Neural progenitor cell (in vitro differentiated cells): ENCODE measurements at regions not wholly inside any gene's neighbourhood (a gene's known extent, or its start where the extent isn't known, plus 50 kb on each side); places are given as distances from the start of the nearest gene placed in this dataset.

Experiments used
- DNase-seq: peaks from one replicate; pipeline ENCODE4 v3.0.0-alpha.2; 2016; ENCODE audit warnings: low spot score
- H2AFZ ChIP-seq: fragments of 200-600 bp; sonication (generic); replicated peaks from 2 replicates; pipeline ENCODE4 v1.6.1; 2016; ENCODE audit warnings: antibody characterized with exemption
- H3F3A ChIP-seq: fragments of 200-600 bp; sonication (generic); 2 replicates; pipeline ENCODE4 v1.6.1; 2016; ENCODE audit warnings: antibody characterized with exemption, low read depth
- H3K27ac ChIP-seq: fragments of 200-600 bp; sonication (generic); 2 replicates; pipeline ENCODE4 v1.5.1; 2016; ENCODE audit warnings: mild to moderate bottlenecking
- H3K27me3 ChIP-seq: fragments of 200-600 bp; sonication (generic); 2 replicates; pipeline ENCODE4 v1.6.1; 2016; ENCODE audit warnings: mild to moderate bottlenecking, moderate library complexity
- H3K36me3 ChIP-seq: fragments of 200-600 bp; sonication (generic); 2 replicates; pipeline ENCODE4 v1.5.1; 2016
- H3K4me1 ChIP-seq: fragments of 200-600 bp; sonication (generic); 2 replicates; pipeline ENCODE4 v1.6.1; 2016; ENCODE audit warnings: mixed run types
- H3K4me2 ChIP-seq: fragments of 200-600 bp; sonication (generic); 2 replicates; pipeline ENCODE4 v1.6.1; 2016
- H3K4me3 ChIP-seq: fragments of 200-600 bp; sonication (generic); 2 replicates; pipeline ENCODE4 v1.5.1; 2016
- H3K79me2 ChIP-seq: fragments of 200-600 bp; sonication (generic); 2 replicates; pipeline ENCODE4 v1.6.1; 2016; ENCODE audit warnings: low read depth
- H3K9ac ChIP-seq: fragments of 200-600 bp; sonication (generic); 2 replicates; pipeline ENCODE4 v1.6.1; 2016
- H3K9me3 ChIP-seq: fragments of 200-600 bp; sonication (generic); 2 replicates; pipeline ENCODE4 v1.5.1; 2016; ENCODE audit warnings: low read depth
- H4K20me1 ChIP-seq: fragments of 200-600 bp; sonication (generic); 2 replicates; pipeline ENCODE4 v1.6.1; 2016; ENCODE audit warnings: low read depth
- H3K27ac Mint-ChIP-seq: 3 replicates; pipeline ENCODE4 v1.8.0; 2021; ENCODE audit warnings: mixed read lengths
- H3K27me3 Mint-ChIP-seq: 2 replicates; pipeline ENCODE4 v1.8.0; 2022; ENCODE audit warnings: low read depth, mild to moderate bottlenecking, inconsistent platforms, moderate library complexity, mixed read lengths; ENCODE audit not compliant: insufficient read depth
- H3K36me3 Mint-ChIP-seq: 3 replicates; pipeline ENCODE4 v1.8.0; 2021; ENCODE audit warnings: mixed read lengths
- H3K4me1 Mint-ChIP-seq: 3 replicates; pipeline ENCODE4 v1.8.0; 2021; ENCODE audit warnings: mixed read lengths
- H3K4me3 Mint-ChIP-seq: 3 replicates; pipeline ENCODE4 v1.8.0; 2021; ENCODE audit warnings: mild to moderate bottlenecking, moderate library complexity, mixed read lengths
- H3K9me3 Mint-ChIP-seq: 3 replicates; pipeline ENCODE4 v1.8.0; 2020; ENCODE audit warnings: mixed read lengths
- EZH2 ChIP-seq: fragments of 200-600 bp; sonication (generic); IDR thresholded peaks from 2 replicates; pipeline ENCODE4 v1.6.1; 2017; ENCODE audit warnings: antibody characterized with exemption, mild to moderate bottlenecking, moderate library complexity
- EZH2phosphoT487 ChIP-seq: fragments of 200-600 bp; sonication (generic); IDR thresholded peaks from 2 replicates; pipeline ENCODE4 v1.6.1; 2017; ENCODE audit warnings: antibody characterized with exemption
- TF ChIP-seq, protein P1 (sequence below): fragments of 200-600 bp; sonication (generic); IDR thresholded peaks from 2 replicates; pipeline ENCODE4 v1.5.1; 2017; ENCODE audit warnings: antibody characterized with exemption, mild to moderate bottlenecking

DNA sequence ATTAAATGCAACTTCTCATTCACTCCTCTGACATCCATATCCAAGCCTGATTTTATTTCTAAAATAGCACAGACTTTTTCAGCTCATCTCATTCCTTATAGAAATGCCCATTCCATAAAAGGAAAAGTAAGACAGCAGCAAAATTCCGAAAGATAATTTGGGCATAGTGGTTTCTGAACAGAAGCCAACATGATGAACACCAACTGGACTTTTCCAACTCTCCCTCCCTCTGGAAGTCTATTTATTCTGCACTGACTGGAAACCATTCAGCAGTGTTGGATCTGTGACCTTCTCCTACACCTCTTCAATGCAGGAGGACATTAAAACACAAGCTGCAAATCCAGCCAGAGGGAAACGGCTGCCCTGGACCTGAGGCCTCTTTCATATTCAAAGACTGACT lies 306.2 kb upstream of the NT5E start:
- H3K27me3 Mint-ChIP-seq = no peaks in the 10 kb centered on the region
- Histone ChIP-seq H3F3A (no peaks in the 10 kb centered on the region), H3K4me3 (no peak overlapping the region), H3K4me2 (no peak overlapping the region), H4K20me1 (no peaks in the 10 kb centered on the region), H3K9ac (no peak overlapping the region), H3K9me3 (no peaks in the 10 kb centered on the region), H3K4me1 (no peaks in the 10 kb centered on the region), H3K36me3 (no peaks in the 10 kb centered on the region), H3K79me2 (no peaks in the 10 kb centered on the region), H3K27ac (no peak overlapping the region), H3K27me3 (no peaks in the 10 kb centered on the region), H2AFZ (no peak overlapping the region)
- no peaks in the 10 kb centered on the region for H3K4me1 Mint-ChIP-seq
- H3K9me3 Mint-ChIP-seq = peaks cover 4% of the 10 kb centered on the region
- TF ChIP-seq EZH2 (no peak), EZH2phosphoT487 (no peak)
- TF ChIP-seq, protein P1, sequence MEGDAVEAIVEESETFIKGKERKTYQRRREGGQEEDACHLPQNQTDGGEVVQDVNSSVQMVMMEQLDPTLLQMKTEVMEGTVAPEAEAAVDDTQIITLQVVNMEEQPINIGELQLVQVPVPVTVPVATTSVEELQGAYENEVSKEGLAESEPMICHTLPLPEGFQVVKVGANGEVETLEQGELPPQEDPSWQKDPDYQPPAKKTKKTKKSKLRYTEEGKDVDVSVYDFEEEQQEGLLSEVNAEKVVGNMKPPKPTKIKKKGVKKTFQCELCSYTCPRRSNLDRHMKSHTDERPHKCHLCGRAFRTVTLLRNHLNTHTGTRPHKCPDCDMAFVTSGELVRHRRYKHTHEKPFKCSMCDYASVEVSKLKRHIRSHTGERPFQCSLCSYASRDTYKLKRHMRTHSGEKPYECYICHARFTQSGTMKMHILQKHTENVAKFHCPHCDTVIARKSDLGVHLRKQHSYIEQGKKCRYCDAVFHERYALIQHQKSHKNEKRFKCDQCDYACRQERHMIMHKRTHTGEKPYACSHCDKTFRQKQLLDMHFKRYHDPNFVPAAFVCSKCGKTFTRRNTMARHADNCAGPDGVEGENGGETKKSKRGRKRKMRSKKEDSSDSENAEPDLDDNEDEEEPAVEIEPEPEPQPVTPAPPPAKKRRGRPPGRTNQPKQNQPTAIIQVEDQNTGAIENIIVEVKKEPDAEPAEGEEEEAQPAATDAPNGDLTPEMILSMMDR = no peak
- no peak overlapping the region for H3K27ac Mint-ChIP-seq
- no peak for DNase-seq
- H3K36me3 Mint-ChIP-seq = no peaks in the 10 kb centered on the region
- no peak overlapping the region for H3K4me3 Mint-ChIP-seq

DNA sequence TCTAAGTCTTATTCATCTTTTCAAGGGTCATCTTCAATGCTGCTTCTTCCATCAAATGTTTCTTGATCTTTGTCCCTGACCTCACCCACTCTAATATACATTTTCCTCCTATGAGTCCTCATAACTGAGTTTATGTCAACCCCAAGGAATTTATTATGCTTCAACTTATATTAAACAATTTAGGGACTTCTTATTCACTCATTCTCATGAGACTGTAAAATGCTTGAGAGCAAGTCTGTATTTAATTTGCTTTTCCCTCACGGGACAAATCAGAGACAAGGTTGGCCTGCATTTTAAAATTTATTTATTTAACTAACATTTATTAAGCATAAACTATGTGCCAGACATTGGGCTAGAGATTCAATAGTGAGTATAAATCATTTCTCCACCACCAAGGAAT lies 312.0 kb upstream of the NT5E start:
- Histone ChIP-seq H4K20me1 (no peaks in the 10 kb centered on the region), H3K4me1 (no peaks in the 10 kb centered on the region), H3K9me3 (no peaks in the 10 kb centered on the region), H3K36me3 (no peaks in the 10 kb centered on the region), H3K9ac (no peak overlapping the region), H3K4me2 (no peak overlapping the region), H3K79me2 (no peaks in the 10 kb centered on the region), H3K27ac (no peak overlapping the region), H3K27me3 (no peaks in the 10 kb centered on the region), H2AFZ (no peak overlapping the region), H3F3A (no peaks in the 10 kb centered on the region), H3K4me3 (no peak overlapping the region)
- TF ChIP-seq EZH2phosphoT487 (no peak), EZH2 (no peak)
- TF ChIP-seq, protein P1 = no peak
- Mint-ChIP-seq H3K4me3 (no peak overlapping the region), H3K36me3 (no peaks in the 10 kb centered on the region), H3K27me3 (no peaks in the 10 kb centered on the region), H3K9me3 (no peaks in the 10 kb centered on the region), H3K4me1 (peaks cover 2% of the 10 kb centered on the region), H3K27ac (no peak overlapping the region)
- DNase-seq = no peak

DNA sequence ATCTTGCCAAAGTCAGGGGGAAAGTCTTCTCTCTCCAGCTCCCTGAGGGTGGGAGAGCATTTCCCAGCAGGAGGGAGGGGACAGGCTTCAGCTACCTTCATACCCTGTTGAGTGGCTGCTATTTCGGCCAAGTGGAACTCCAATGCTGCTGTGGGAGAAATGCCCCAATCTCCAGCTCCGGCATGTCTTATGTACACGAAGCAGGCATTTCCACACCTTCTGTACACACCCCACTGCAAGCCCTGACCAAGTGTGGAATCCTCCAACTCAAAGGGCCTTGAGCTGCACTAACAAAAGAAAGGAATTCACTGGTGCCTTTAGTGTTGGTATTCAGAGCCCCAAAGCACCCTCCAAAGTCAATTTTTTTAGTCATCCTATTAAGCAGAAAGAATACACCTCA lies 313.6 kb upstream of the NT5E start:
- Mint-ChIP-seq H3K27me3 (no peaks in the 10 kb centered on the region), H3K4me1 (peaks cover 2% of the 10 kb centered on the region), H3K9me3 (no peaks in the 10 kb centered on the region), H3K4me3 (no peak overlapping the region), H3K27ac (no peak overlapping the region), H3K36me3 (no peaks in the 10 kb centered on the region)
- no peak overlapping the region for H2AFZ ChIP-seq
- H3K79me2 ChIP-seq = no peaks in the 10 kb centered on the region
- no peak overlapping the region for H3K9ac ChIP-seq
- no peaks in the 10 kb centered on the region for H3K9me3 ChIP-seq
- no peaks in the 10 kb centered on the region for H3K4me1 ChIP-seq
- DNase-seq = peak; percentile 13
- H3K4me2 ChIP-seq = no peak overlapping the region
- H3K27ac ChIP-seq = no peak overlapping the region
- no peak overlapping the region for H3K4me3 ChIP-seq
- H3K36me3 ChIP-seq = no peaks in the 10 kb centered on the region
- no peaks in the 10 kb centered on the region for H4K20me1 ChIP-seq
- H3F3A ChIP-seq = no peaks in the 10 kb centered on the region
- no peak for TF ChIP-seq EZH2
- TF ChIP-seq, protein P1 = no peak
- TF ChIP-seq EZH2phosphoT487 = no peak
- no peaks in the 10 kb centered on the region for H3K27me3 ChIP-seq
